Skeletal muscle tissue (tissue), 3 donors: ENCODE measurements at regions not wholly inside any gene's neighbourhood (a gene's known extent, or its start where the extent isn't known, plus 50 kb on each side); places are given as distances from the start of the nearest gene placed in this dataset.

Source experiments
- H3K27ac ChIP-seq: one replicate; pipeline ENCODE4 v1.7.0; 2013; ENCODE audit warnings: mild to moderate bottlenecking, low read depth, low read length, inconsistent platforms
- H3K27me3 ChIP-seq, 3 donors: one replicate each; pipeline ENCODE4 v1.7.0; 2013; ENCODE audit warnings: low read length in 3 of 3; ENCODE audit not compliant: control insufficient read depth in 3 of 3, insufficient read depth in 3 of 3
- H3K36me3 ChIP-seq, 3 donors: one replicate each; pipeline ENCODE4 v1.7.0; 2013; ENCODE audit warnings: low read length in 3 of 3; ENCODE audit not compliant: control insufficient read depth in 3 of 3, insufficient read depth in 3 of 3
- H3K4me1 ChIP-seq, 3 donors: one replicate each; pipeline ENCODE4 v1.7.0; 2013; ENCODE audit warnings: low read length in 3 of 3, mild to moderate bottlenecking in 3 of 3; ENCODE audit not compliant: control insufficient read depth in 3 of 3, insufficient read depth in 3 of 3
- H3K4me3 ChIP-seq, 3 donors: one replicate each; pipeline ENCODE4 v1.7.0; 2013; ENCODE audit warnings: low read length in 3 of 3
- H3K9ac ChIP-seq, 3 donors: one replicate each; pipeline ENCODE4 v1.7.0; 2013; ENCODE audit warnings: low read length in 3 of 3, mild to moderate bottlenecking in 3 of 3, moderate library complexity in 2 of 3, low read depth in 1 of 3
- H3K9me3 ChIP-seq, 3 donors: one replicate each; pipeline ENCODE4 v1.7.0; 2013; ENCODE audit warnings: low read length in 3 of 3; ENCODE audit not compliant: control insufficient read depth in 3 of 3
- donor health status: Osteomylitis.

- H3K4me1 ChIP-seq: no peaks in the 10 kb centered on the region
- no peaks in the 10 kb centered on the region for H3K9me3 ChIP-seq
- H3K4me3 ChIP-seq: no peak overlapping the region
- H3K9ac ChIP-seq: no peak overlapping the region
- H3K27ac ChIP-seq: no peak overlapping the region
- H3K27me3 ChIP-seq: no peaks in the 10 kb centered on the region
- H3K36me3 ChIP-seq: no peaks in the 10 kb centered on the region
These were observed 373.1 kb upstream of the LCORL start for GRCh38 chr4:18394656-18395055.

- Histone ChIP-seq H3K4me1 (no peaks in the 10 kb centered on the region), H3K27me3 (no peaks in the 10 kb centered on the region), H3K9ac (no peak overlapping the region), H3K27ac (no peak overlapping the region), H3K4me3 (no peak overlapping the region), H3K9me3 (no peaks in the 10 kb centered on the region), H3K36me3 (no peaks in the 10 kb centered on the region)
These were observed 369.8 kb upstream of the LCORL start for GRCh38 chr4:18391354-18391728.

- Histone ChIP-seq H3K27ac (no peak overlapping the region), H3K36me3 (no peaks in the 10 kb centered on the region), H3K4me1 (no peaks in the 10 kb centered on the region), H3K9me3 (no peaks in the 10 kb centered on the region), H3K4me3 (no peak overlapping the region), H3K9ac (no peak overlapping the region), H3K27me3 (no peaks in the 10 kb centered on the region)
These were observed 369.2 kb upstream of the LCORL start for GRCh38 chr4:18390655-18391353.

GRCh38 chr4:18389115-18389514 lies 367.6 kb upstream of the LCORL start:
- Histone ChIP-seq H3K27ac (no peak overlapping the region), H3K27me3 (no peaks in the 10 kb centered on the region), H3K4me1 (no peaks in the 10 kb centered on the region), H3K4me3 (no peak overlapping the region), H3K9ac (no peak overlapping the region), H3K9me3 (no peaks in the 10 kb centered on the region), H3K36me3 (no peaks in the 10 kb centered on the region)

GRCh38 chr4:18388039-18388438 lies 366.5 kb upstream of the LCORL start:
- H3K36me3 ChIP-seq: no peaks in the 10 kb centered on the region
- H3K4me3 ChIP-seq: no peak overlapping the region
- H3K9ac ChIP-seq: no peak overlapping the region
- no peaks in the 10 kb centered on the region for H3K4me1 ChIP-seq
- peaks cover 0 to 2% (median 0%) of the 10 kb centered on the region in 3 donors for H3K9me3 ChIP-seq
- H3K27me3 ChIP-seq: no peaks in the 10 kb centered on the region
- H3K27ac ChIP-seq: no peak overlapping the region

- Histone ChIP-seq H3K27me3 (no peaks in the 10 kb centered on the region), H3K27ac (no peak overlapping the region)
These were observed 359.6 kb upstream of the LCORL start for GRCh38 chr4:18381186-18381585.

GRCh38 chr4:18369561-18369960 lies 348.0 kb upstream of the LCORL start:
- Histone ChIP-seq H3K9ac (no peak overlapping the region), H3K36me3 (no peaks in the 10 kb centered on the region), H3K27me3 (no peaks in the 10 kb centered on the region), H3K27ac (no peak overlapping the region), H3K9me3 (no peaks in the 10 kb centered on the region), H3K4me1 (no peaks in the 10 kb centered on the region), H3K4me3 (no peak overlapping the region)

More at GRCh38 chr4:18381186-18381585, 359.6 kb upstream of the LCORL start:
- Histone ChIP-seq H3K9me3 (peaks cover 0 to 2% (median 0%) of the 10 kb centered on the region in 3 donors), H3K4me1 (no peaks in the 10 kb centered on the region), H3K4me3 (no peak overlapping the region), H3K36me3 (no peaks in the 10 kb centered on the region), H3K9ac (no peak overlapping the region)

- Histone ChIP-seq H3K9me3 (no peaks in the 10 kb centered on the region), H3K4me1 (no peaks in the 10 kb centered on the region), H3K36me3 (no peaks in the 10 kb centered on the region), H3K27me3 (no peaks in the 10 kb centered on the region), H3K9ac (no peak overlapping the region), H3K4me3 (no peak overlapping the region), H3K27ac (no peak overlapping the region)
These were observed 345.3 kb upstream of the LCORL start for GRCh38 chr4:18366892-18367291.

GRCh38 chr4:18366136-18366535 lies 344.6 kb upstream of the LCORL start:
- Histone ChIP-seq H3K9me3 (no peaks in the 10 kb centered on the region), H3K4me1 (no peaks in the 10 kb centered on the region), H3K27ac (no peak overlapping the region), H3K4me3 (no peak overlapping the region), H3K36me3 (no peaks in the 10 kb centered on the region), H3K9ac (no peak overlapping the region), H3K27me3 (no peaks in the 10 kb centered on the region)

- Histone ChIP-seq H3K4me1 (no peaks in the 10 kb centered on the region), H3K4me3 (no peak overlapping the region), H3K27me3 (no peaks in the 10 kb centered on the region), H3K9me3 (no peaks in the 10 kb centered on the region), H3K9ac (no peak overlapping the region), H3K27ac (no peak overlapping the region), H3K36me3 (no peaks in the 10 kb centered on the region)
These were observed 322.0 kb upstream of the LCORL start for GRCh38 chr4:18343581-18343980.
